ENCODE measurements at regions not wholly inside any gene's neighbourhood (a gene's known extent, or its start where the extent isn't known, plus 50 kb on each side); places are given as distances from the start of the nearest gene placed in this dataset.

GRCh38 chr2:196249860-196250259 lies 78.5 kb upstream of the STK17B start:
- no peak for TF ChIP-seq CTCF (IDR thresholded peaks at IDR 0.05)
- TF ChIP-seq EP300 (IDR thresholded peaks at IDR 0.05; ENCODE audit: low read depth), result no peak
- TF ChIP-seq POLR2AphosphoS5 (IDR thresholded peaks at IDR 0.05), result no peak
- no peak for TF ChIP-seq POLR2A (IDR thresholded peaks at IDR 0.05)

Data from transverse colon (tissue), 4 donors.